NB4 (cell line): ENCODE measurements at regions not wholly inside any gene's neighbourhood (a gene's known extent, or its start where the extent isn't known, plus 50 kb on each side); places are given as distances from the start of the nearest gene placed in this dataset.

Experiments
- POLR2A ChIP-seq: IDR thresholded peaks from 2 replicates; pipeline ENCODE4 v1.6.1; 2011; ENCODE audit warnings: mild to moderate bottlenecking; ENCODE audit not compliant: insufficient read length; ENCODE audit errors: extremely low read depth
- TF ChIP-seq, protein P1 (sequence below): IDR thresholded peaks from one replicate; pipeline ENCODE4 v1.5.1; 2012; ENCODE audit warnings: low read depth, low read length

DNA sequence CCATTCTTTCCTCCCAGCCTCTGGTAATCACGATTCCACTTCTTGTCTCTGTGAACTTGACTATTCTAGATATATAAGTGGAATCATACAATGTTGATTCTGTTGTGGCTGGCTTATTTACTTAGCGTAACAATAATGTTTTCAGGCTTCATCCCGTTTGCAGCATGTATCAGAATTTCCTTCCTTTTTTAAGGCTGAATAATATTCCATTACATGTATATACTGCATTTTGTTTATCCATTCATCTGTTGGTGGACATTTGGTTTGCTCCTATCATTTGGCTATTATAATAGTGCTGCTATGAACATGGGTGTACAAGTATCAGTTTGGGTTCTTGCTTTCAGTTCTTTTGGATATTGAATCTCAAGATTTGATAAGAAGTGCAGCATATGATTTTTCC, 239.7 kb upstream of the ZNF608 start:
- TF ChIP-seq POLR2A, result no peak
- TF ChIP-seq, protein P1, sequence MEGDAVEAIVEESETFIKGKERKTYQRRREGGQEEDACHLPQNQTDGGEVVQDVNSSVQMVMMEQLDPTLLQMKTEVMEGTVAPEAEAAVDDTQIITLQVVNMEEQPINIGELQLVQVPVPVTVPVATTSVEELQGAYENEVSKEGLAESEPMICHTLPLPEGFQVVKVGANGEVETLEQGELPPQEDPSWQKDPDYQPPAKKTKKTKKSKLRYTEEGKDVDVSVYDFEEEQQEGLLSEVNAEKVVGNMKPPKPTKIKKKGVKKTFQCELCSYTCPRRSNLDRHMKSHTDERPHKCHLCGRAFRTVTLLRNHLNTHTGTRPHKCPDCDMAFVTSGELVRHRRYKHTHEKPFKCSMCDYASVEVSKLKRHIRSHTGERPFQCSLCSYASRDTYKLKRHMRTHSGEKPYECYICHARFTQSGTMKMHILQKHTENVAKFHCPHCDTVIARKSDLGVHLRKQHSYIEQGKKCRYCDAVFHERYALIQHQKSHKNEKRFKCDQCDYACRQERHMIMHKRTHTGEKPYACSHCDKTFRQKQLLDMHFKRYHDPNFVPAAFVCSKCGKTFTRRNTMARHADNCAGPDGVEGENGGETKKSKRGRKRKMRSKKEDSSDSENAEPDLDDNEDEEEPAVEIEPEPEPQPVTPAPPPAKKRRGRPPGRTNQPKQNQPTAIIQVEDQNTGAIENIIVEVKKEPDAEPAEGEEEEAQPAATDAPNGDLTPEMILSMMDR, result no peak
